Activated CD8-positive, alpha-beta T cell treated with anti-CD3 and anti-CD28 coated beads for 36 hours (primary cell): ENCODE measurements at regions not wholly inside any gene's neighbourhood (a gene's known extent, or its start where the extent isn't known, plus 50 kb on each side); places are given as distances from the start of the nearest gene placed in this dataset.

Source experiments
- ATAC-seq: fragments of 200-7000 bp; cut with Tn5 transposase; one replicate; pipeline ENCODE4 v1.10.0; 2021; ENCODE audit warnings: mild to moderate bottlenecking, moderate library complexity
- CTCF ChIA-PET: fragments of 350-600 bp; sonication (Branson Sonifier 250); formaldehyde crosslinking; loops from one replicate; lab custom pipeline; 2021; ENCODE audit warnings: antibody characterized with exemption; lab: Charles Lee
- POLR2A ChIA-PET: fragments of 350-600 bp; sonication (Branson Sonifier 250); formaldehyde crosslinking; loops from one replicate; lab custom pipeline; 2021; ENCODE audit warnings: antibody characterized with exemption; lab: Charles Lee
- DNase-seq: peaks from one replicate; pipeline ENCODE4 v3.0.0-alpha.2; 2020
- H3K27ac Mint-ChIP-seq: one replicate; pipeline ENCODE4 v1.8.0; 2021; ENCODE audit warnings: mild to moderate bottlenecking, mixed read lengths
- H3K27me3 Mint-ChIP-seq: one replicate; pipeline ENCODE4 v1.8.0; 2021; ENCODE audit warnings: mixed read lengths
- H3K36me3 Mint-ChIP-seq: one replicate; pipeline ENCODE4 v1.8.0; 2021; ENCODE audit warnings: low read depth, mixed read lengths
- H3K4me1 Mint-ChIP-seq: one replicate; pipeline ENCODE4 v1.8.0; 2021; ENCODE audit warnings: low read depth, mixed read lengths
- H3K4me3 Mint-ChIP-seq: one replicate; pipeline ENCODE4 v1.8.0; 2021; ENCODE audit warnings: mild to moderate bottlenecking, moderate library complexity, mixed read lengths
- H3K9me3 Mint-ChIP-seq: one replicate; pipeline ENCODE4 v1.8.0; 2021; ENCODE audit warnings: mixed read lengths
- CTCF ChIP-seq: fragments of 200-600 bp; IDR thresholded peaks from one replicate; pipeline ENCODE4 v1.8.0; 2022; ENCODE audit warnings: antibody characterized with exemption, mild to moderate bottlenecking
- intact Hi-C: fragments of 100-400 bp; cut with micrococcal nuclease; formaldehyde crosslinking; loops from one replicate; pipeline ENCODE4 v1.10.0; 2022

- intact Hi-C loops = no loop called here
- DNase-seq = no peak
- no peak overlapping the region for H3K27ac Mint-ChIP-seq
- ATAC-seq = no peak
- no peaks in the 10 kb centered on the region for H3K27me3 Mint-ChIP-seq
- ChIA-PET CTCF (interaction anchor here (0.7 to 1.1 kb wide), 2 partner anchors 9 to 28 kb away, joined by 3 read pairs; no protein-coding TSS in a partner anchor), POLR2A (interaction anchor here (0.5 kb wide), 1 partner anchor 26 kb away, joined by 3 read pairs; no protein-coding TSS in a partner anchor)
- no peak for TF ChIP-seq CTCF
- no peaks in the 10 kb centered on the region for H3K4me1 Mint-ChIP-seq
- no peak overlapping the region for H3K4me3 Mint-ChIP-seq
- peaks cover 3% of the 10 kb centered on the region for H3K9me3 Mint-ChIP-seq
- peaks cover 1% of the 10 kb centered on the region for H3K36me3 Mint-ChIP-seq
Measured at GRCh38 chr16:72372087-72373045, 200.4 kb upstream of the PMFBP1 start.

- Mint-ChIP-seq H3K4me1 (no peaks in the 10 kb centered on the region), H3K9me3 (peaks cover 3% of the 10 kb centered on the region), H3K27me3 (no peaks in the 10 kb centered on the region), H3K4me3 (no peak overlapping the region), H3K36me3 (peaks cover 1% of the 10 kb centered on the region), H3K27ac (no peak overlapping the region)
- CTCF ChIA-PET = interaction anchor here (1.1 kb wide), 1 partner anchor 10 kb away, joined by 3 read pairs; no protein-coding TSS in a partner anchor
- DNase-seq (peak; percentile 10), ATAC-seq (no peak)
- intact Hi-C loops = no loop called here
- POLR2A ChIA-PET = no interaction called here
- TF ChIP-seq CTCF = no peak
Measured at GRCh38 chr16:72371307-72372086, 199.5 kb upstream of the PMFBP1 start.

- intact Hi-C loops = no loop called here
- Mint-ChIP-seq H3K27me3 (no peaks in the 10 kb centered on the region), H3K4me1 (no peaks in the 10 kb centered on the region), H3K4me3 (no peak overlapping the region), H3K9me3 (peaks cover 3% of the 10 kb centered on the region), H3K27ac (no peak overlapping the region), H3K36me3 (peaks cover 1% of the 10 kb centered on the region)
- ATAC-seq (no peak), DNase-seq (no peak)
- CTCF ChIA-PET = no interaction called here
- POLR2A ChIA-PET = no interaction called here
- no peak for TF ChIP-seq CTCF
Measured at GRCh38 chr16:72369274-72369673, 197.3 kb upstream of the PMFBP1 start.

DNA sequence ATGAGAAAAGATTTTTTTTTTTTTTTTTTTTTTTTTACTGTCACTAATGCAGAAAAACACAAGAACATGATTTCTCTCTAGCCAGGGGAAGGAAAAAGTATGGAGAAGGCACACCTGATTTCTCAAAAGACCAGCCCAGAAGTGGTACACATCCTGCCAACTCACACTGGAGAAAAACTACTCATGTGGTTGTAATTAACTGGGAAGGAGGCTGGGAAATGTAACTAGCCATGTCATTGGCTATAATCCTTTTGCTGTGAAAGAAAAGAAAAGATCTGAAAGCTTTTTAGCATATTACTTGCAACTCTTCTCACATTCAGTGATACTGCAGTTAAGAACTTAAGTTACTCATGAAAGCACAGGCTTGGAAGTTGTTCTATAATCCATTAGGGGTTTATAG is 195.9 kb upstream of the PMFBP1 start:
- H3K27me3 Mint-ChIP-seq = no peaks in the 10 kb centered on the region
- POLR2A ChIA-PET = no interaction called here

More for the DNA sequence above, 195.9 kb upstream of the PMFBP1 start:
- no peak overlapping the region for H3K27ac Mint-ChIP-seq
- no peak for ATAC-seq
- CTCF ChIA-PET = interaction anchor here (1.0 kb wide), 1 partner anchor 32 kb away, joined by 3 read pairs; no protein-coding TSS in a partner anchor
- H3K9me3 Mint-ChIP-seq = peaks cover 3% of the 10 kb centered on the region
- H3K4me1 Mint-ChIP-seq = no peaks in the 10 kb centered on the region
- H3K4me3 Mint-ChIP-seq = no peak overlapping the region
- intact Hi-C loops = no loop called here
- peaks cover 1% of the 10 kb centered on the region for H3K36me3 Mint-ChIP-seq
- no peak for DNase-seq
- TF ChIP-seq CTCF = no peak
